A549 (cell line): ENCODE measurements at regions not wholly inside any gene's neighbourhood (a gene's known extent, or its start where the extent isn't known, plus 50 kb on each side); places are given as distances from the start of the nearest gene placed in this dataset.

Experiments used
- ATAC-seq, 2 experiments: fragments of 200-7000 bp in 1 of 2; fragments of >200 bp in 1 of 2; cut with Nextera tagmentation in 1 of 2; cut with Tn5 transposase in 1 of 2; 3 replicates each; pipeline versions ENCODE4 v1.8.0 to v1.9.1; 2018 to 2020; ENCODE audit warnings: mild to moderate bottlenecking in 1 of 2, moderate library complexity in 1 of 2
- CTCF ChIA-PET: fragments of 300-600 bp; sonication (Branson Sonifier 250); formaldehyde crosslinking; extraction: SDS; loops from one replicate; lab custom pipeline; 2021; ENCODE audit warnings: antibody characterized with exemption, inconsistent platforms; lab: Yijun Ruan, JAX
- POLR2A ChIA-PET: fragments of 350-600 bp; formaldehyde crosslinking; extraction: SDS; loops from one replicate; lab custom pipeline; 2021; ENCODE audit warnings: antibody characterized with exemption, inconsistent platforms; lab: Yijun Ruan, JAX
- DNase-seq, 2 experiments: peaks; one replicate each; pipeline versions ENCODE4 v3.0.0 to v3.0.0-alpha.2; 2011 to 2016; ENCODE audit warnings: low read depth in 1 of 2, low spot score in 1 of 2
- FAIRE-seq: peaks from 2 replicates; lab custom pipeline; 2011; peaks lifted over from hg19 to GRCh38; lab: Jason Lieb, UNC
- H3K27ac ChIP-seq, 2 experiments: fragments of >200 bp; sonication (Bioruptor Twin); formaldehyde crosslinking; 3 replicates each; pipeline ENCODE4 v1.5.1; 2016 to 2017
- H3K4me1 ChIP-seq: fragments of >200 bp; sonication (Bioruptor Twin); formaldehyde crosslinking; 3 replicates; pipeline ENCODE4 v1.6.1; 2016
- H3K4me2 ChIP-seq: fragments of >200 bp; sonication (Bioruptor Twin); formaldehyde crosslinking; 3 replicates; pipeline ENCODE4 v1.6.1; 2016
- H3K4me3 ChIP-seq: fragments of >200 bp; sonication (Bioruptor Twin); formaldehyde crosslinking; 3 replicates; pipeline ENCODE4 v1.5.1; 2016
- H3K9me3 ChIP-seq: fragments of >200 bp; sonication (Bioruptor Twin); formaldehyde crosslinking; 3 replicates; pipeline ENCODE4 v1.6.1; 2016
- CBX2 ChIP-seq: fragments of 200-600 bp; sonication (generic); IDR thresholded peaks from 2 replicates; pipeline ENCODE4 v1.6.1; 2016; ENCODE audit warnings: low read depth, mild to moderate bottlenecking, borderline replicate concordance
- EHMT2 ChIP-seq: fragments of 200-600 bp; sonication (generic); IDR thresholded peaks from 2 replicates; pipeline ENCODE4 v1.6.1; 2016; ENCODE audit warnings: antibody characterized with exemption, low read depth, mild to moderate bottlenecking, moderate library complexity
- EP300 ChIP-seq, 2 experiments: fragments of >200 bp; sonication (Bioruptor Twin); formaldehyde crosslinking; IDR thresholded peaks; 2 replicates in 1 of 2; 3 replicates in 1 of 2; pipeline ENCODE4 v1.6.1; 2016 to 2017
- ESRRA ChIP-seq: fragments of 150-350 bp; IDR thresholded peaks from 2 replicates; pipeline ENCODE4 v1.6.1; 2014; ENCODE audit warnings: mild to moderate bottlenecking, low read length, borderline replicate concordance
- FOSB ChIP-seq: fragments of 250-450 bp; sonication (Bioruptor Pico); IDR thresholded peaks from 2 replicates; pipeline ENCODE4 v1.5.0; 2020; ENCODE audit warnings: mild to moderate bottlenecking, moderate library complexity
- FOXS1 ChIP-seq: fragments of 250-450 bp; sonication (Bioruptor Pico); IDR thresholded peaks from 2 replicates; pipeline ENCODE4 v1.5.0; 2020; ENCODE audit warnings: mild to moderate bottlenecking, moderate library complexity
- HDAC2 ChIP-seq: fragments of 200-600 bp; sonication (generic); IDR thresholded peaks from 2 replicates; pipeline ENCODE4 v1.6.1; 2016
- HOXB13 ChIP-seq: fragments of 250-450 bp; sonication (Bioruptor Pico); IDR thresholded peaks from 2 replicates; pipeline ENCODE4 v1.5.0; 2020; ENCODE audit warnings: low read depth, mild to moderate bottlenecking, moderate library complexity
- HOXB5 ChIP-seq: fragments of 250-450 bp; sonication (Bioruptor Pico); IDR thresholded peaks from 2 replicates; pipeline ENCODE4 v1.5.0; 2020; ENCODE audit warnings: mild to moderate bottlenecking, moderate library complexity
- MAZ ChIP-seq: fragments of 150-350 bp; IDR thresholded peaks from 2 replicates; pipeline ENCODE4 v1.6.1; 2014; ENCODE audit warnings: antibody characterized with exemption, low read depth, low read length, borderline replicate concordance
- NFE2L2 ChIP-seq: fragments of 150-350 bp; conservative IDR thresholded peaks from 2 replicates; pipeline ENCODE4 v1.6.1; 2014; ENCODE audit warnings: low read length
- NR3C1 ChIP-seq: fragments of >200 bp; sonication (Bioruptor Twin); formaldehyde crosslinking; IDR thresholded peaks from 3 replicates; pipeline ENCODE4 v1.6.1; 2017
- PHF8 ChIP-seq: fragments of 200-600 bp; sonication (generic); IDR thresholded peaks from 2 replicates; pipeline ENCODE4 v1.6.1; 2016; ENCODE audit warnings: low read depth, mild to moderate bottlenecking, antibody characterized with exemption, moderate library complexity, borderline replicate concordance
- RAD21 ChIP-seq, 2 experiments: fragments of >200 bp in 1 of 2; sonication (Bioruptor Twin) in 1 of 2; formaldehyde crosslinking in 1 of 2; IDR thresholded peaks in 1 of 2; conservative IDR thresholded peaks in 1 of 2; 2 replicates in 1 of 2; 3 replicates in 1 of 2; pipeline ENCODE4 v1.6.1; 2012 to 2018; ENCODE audit warnings: inconsistent platforms in 1 of 2
- RARB ChIP-seq: fragments of 250-450 bp; sonication (Bioruptor Pico); IDR thresholded peaks from 2 replicates; pipeline ENCODE4 v1.8.0; 2021; ENCODE audit warnings: mild to moderate bottlenecking, moderate library complexity
- RNF2 ChIP-seq: fragments of 200-600 bp; sonication (generic); IDR thresholded peaks from 2 replicates; pipeline ENCODE4 v1.6.1; 2016; ENCODE audit warnings: low read depth, mild to moderate bottlenecking, antibody characterized with exemption, moderate library complexity, borderline replicate concordance
- TFCP2L1 ChIP-seq: fragments of 250-450 bp; sonication (Bioruptor Pico); IDR thresholded peaks from 2 replicates; pipeline ENCODE4 v1.5.0; 2021; ENCODE audit warnings: mild to moderate bottlenecking
- TP53 ChIP-seq: fragments of 250-450 bp; sonication (Bioruptor Pico); IDR thresholded peaks from 2 replicates; pipeline ENCODE4 v1.5.0; 2021; ENCODE audit warnings: mild to moderate bottlenecking, moderate library complexity
- ZFP36 ChIP-seq: fragments of 450-650 bp; IDR thresholded peaks from 2 replicates; pipeline ENCODE4 v1.6.1; 2014; ENCODE audit warnings: borderline replicate concordance; ENCODE audit not compliant: partially characterized antibody
- WGBS: methylation state at CpG from one replicate; pipeline ENCODE4 v1.1.6; 2017; ENCODE audit errors: missing lambda C conversion rate; 5-methylcytosine and 5-hydroxymethylcytosine counted together
- TF ChIP-seq, protein P1 (sequence below): fragments of >200 bp; sonication (Bioruptor Twin); formaldehyde crosslinking; IDR thresholded peaks from 2 replicates; pipeline ENCODE4 v1.6.1; 2016
- TF ChIP-seq, protein P2 (sequence below): fragments of >200 bp; sonication (Bioruptor Twin); formaldehyde crosslinking; IDR thresholded peaks from 3 replicates; pipeline ENCODE4 v1.6.1; 2016
- TF ChIP-seq, protein P3 (sequence below): fragments of >200 bp; sonication (Bioruptor Twin); formaldehyde crosslinking; IDR thresholded peaks from 3 replicates; pipeline ENCODE4 v1.5.1; 2016
- TF ChIP-seq, protein P4 (sequence below): fragments of 150-350 bp; IDR thresholded peaks from 2 replicates; pipeline ENCODE4 v1.6.1; 2014; ENCODE audit warnings: low read depth, mild to moderate bottlenecking, low read length
- TF ChIP-seq, protein P5 (sequence below): IDR thresholded peaks from 2 replicates; pipeline ENCODE4 v1.6.1; 2012; ENCODE audit warnings: low read depth, borderline replicate concordance

DNA sequence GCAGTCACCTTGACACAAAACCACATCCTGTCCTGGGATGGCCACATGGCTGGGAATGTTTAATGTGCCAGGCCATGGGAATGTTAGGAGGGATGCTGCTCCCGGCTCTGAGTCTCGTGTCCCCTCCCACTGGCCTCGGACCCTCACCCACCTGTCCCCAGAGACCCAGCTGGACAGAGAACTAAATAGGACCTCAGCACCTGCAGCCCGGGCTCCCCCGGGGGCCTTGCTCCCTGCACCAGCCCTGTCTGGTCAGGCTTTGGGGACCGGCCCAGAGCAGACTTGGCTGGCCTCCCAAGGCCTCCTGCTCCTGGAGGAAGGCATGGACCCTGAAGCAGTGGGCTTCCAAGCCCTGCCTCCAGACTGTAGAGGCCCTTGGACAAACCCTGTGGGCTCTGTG is 100.0 kb upstream of the IQSEC1 start:
- ChIA-PET CTCF (interaction anchor here (0.6 to 1.6 kb wide), 2 partner anchors 17 to 81 kb away, joined by 3 to 4 read pairs; no protein-coding TSS in a partner anchor), POLR2A (no interaction called here)
- no peak for DNase-seq
- TF ChIP-seq CBX2: no peak
- TF ChIP-seq, protein P1, sequence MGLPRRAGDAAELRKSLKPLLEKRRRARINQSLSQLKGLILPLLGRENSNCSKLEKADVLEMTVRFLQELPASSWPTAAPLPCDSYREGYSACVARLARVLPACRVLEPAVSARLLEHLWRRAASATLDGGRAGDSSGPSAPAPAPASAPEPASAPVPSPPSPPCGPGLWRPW: no peak
- no peak for TF ChIP-seq FOSB (CRISPR knock-in tag)
- TF ChIP-seq TP53: no peak
- TF ChIP-seq HDAC2: no peak
- TF ChIP-seq, protein P2, sequence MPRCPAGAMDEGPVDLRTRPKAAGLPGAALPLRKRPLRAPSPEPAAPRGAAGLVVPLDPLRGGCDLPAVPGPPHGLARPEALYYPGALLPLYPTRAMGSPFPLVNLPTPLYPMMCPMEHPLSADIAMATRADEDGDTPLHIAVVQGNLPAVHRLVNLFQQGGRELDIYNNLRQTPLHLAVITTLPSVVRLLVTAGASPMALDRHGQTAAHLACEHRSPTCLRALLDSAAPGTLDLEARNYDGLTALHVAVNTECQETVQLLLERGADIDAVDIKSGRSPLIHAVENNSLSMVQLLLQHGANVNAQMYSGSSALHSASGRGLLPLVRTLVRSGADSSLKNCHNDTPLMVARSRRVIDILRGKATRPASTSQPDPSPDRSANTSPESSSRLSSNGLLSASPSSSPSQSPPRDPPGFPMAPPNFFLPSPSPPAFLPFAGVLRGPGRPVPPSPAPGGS: no peak
- TF ChIP-seq PHF8: no peak
- TF ChIP-seq EHMT2: no peak
- TF ChIP-seq FOXS1: no peak
- TF ChIP-seq, protein P3, sequence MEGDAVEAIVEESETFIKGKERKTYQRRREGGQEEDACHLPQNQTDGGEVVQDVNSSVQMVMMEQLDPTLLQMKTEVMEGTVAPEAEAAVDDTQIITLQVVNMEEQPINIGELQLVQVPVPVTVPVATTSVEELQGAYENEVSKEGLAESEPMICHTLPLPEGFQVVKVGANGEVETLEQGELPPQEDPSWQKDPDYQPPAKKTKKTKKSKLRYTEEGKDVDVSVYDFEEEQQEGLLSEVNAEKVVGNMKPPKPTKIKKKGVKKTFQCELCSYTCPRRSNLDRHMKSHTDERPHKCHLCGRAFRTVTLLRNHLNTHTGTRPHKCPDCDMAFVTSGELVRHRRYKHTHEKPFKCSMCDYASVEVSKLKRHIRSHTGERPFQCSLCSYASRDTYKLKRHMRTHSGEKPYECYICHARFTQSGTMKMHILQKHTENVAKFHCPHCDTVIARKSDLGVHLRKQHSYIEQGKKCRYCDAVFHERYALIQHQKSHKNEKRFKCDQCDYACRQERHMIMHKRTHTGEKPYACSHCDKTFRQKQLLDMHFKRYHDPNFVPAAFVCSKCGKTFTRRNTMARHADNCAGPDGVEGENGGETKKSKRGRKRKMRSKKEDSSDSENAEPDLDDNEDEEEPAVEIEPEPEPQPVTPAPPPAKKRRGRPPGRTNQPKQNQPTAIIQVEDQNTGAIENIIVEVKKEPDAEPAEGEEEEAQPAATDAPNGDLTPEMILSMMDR: no peak
- TF ChIP-seq ESRRA: no peak
- no peak for TF ChIP-seq RNF2
- TF ChIP-seq EP300 (IDR thresholded peaks at IDR 0.05): no peak
- no peaks in the 10 kb centered on the region for H3K4me1 ChIP-seq
- no peak for ATAC-seq
- no peak overlapping the region for H3K4me2 ChIP-seq
- WGBS: 64% methylated on average over 4 of the region's 6 CpGs
- H3K9me3 ChIP-seq: peaks cover 6% of the 10 kb centered on the region
- H3K27ac ChIP-seq: no peak overlapping the region
- no peak for FAIRE-seq
- H3K4me3 ChIP-seq: no peak overlapping the region

DNA sequence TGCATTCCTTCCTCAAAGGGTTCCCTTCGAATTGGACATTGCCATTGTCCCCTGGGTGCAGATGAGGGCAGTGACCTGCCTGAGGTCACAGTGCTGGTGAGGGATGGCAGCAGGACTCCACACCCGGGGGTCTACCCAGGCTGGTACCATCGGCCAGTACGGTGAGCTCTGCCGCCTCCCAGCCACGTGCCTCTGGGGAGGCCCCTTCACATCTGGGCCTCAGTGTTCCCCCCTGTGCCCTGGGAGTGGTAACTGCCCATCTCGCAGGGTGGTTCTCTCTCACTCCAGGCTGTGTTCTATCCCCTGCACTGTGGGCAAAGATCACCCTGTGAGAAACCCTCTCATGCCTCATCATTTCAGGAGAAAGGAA is 99.4 kb upstream of the IQSEC1 start:
- CTCF ChIA-PET: interaction anchor here (0.6 to 1.6 kb wide), 3 partner anchors 17 to 81 kb away, joined by 3 to 4 read pairs (median 4); no protein-coding TSS in a partner anchor

More for the DNA sequence above, 99.4 kb upstream of the IQSEC1 start:
- Histone ChIP-seq H3K9me3 (peaks cover under 1% of the 10 kb centered on the region; the same call in 1 of the 3 replicates), H3K4me2 (no peak overlapping the region), H3K27ac (no peak overlapping the region), H3K4me3 (no peak overlapping the region), H3K4me1 (no peaks in the 10 kb centered on the region)
- no peak for FAIRE-seq
- 57% methylated on average over 3 of the region's 7 CpGs for whole genome bisulfite sequencing
- ATAC-seq: no peak
- TF ChIP-seq NR3C1 (no peak), HOXB13 (CRISPR knock-in tag) (no peak), ZFP36 (no peak), RARB (CRISPR knock-in tag) (no peak), TP53 (no peak), HDAC2 (no peak), TFCP2L1 (no peak), PHF8 (no peak), FOSB (CRISPR knock-in tag) (no peak), MAZ (no peak), HOXB5 (CRISPR knock-in tag) (no peak), EHMT2 (no peak), RAD21 (conservative IDR thresholded peaks at IDR 0.05 in 1 of 2, IDR thresholded peaks at IDR 0.05 in 1 of 2) (no peak), NFE2L2 (no peak), RNF2 (no peak)
- TF ChIP-seq, protein P4, sequence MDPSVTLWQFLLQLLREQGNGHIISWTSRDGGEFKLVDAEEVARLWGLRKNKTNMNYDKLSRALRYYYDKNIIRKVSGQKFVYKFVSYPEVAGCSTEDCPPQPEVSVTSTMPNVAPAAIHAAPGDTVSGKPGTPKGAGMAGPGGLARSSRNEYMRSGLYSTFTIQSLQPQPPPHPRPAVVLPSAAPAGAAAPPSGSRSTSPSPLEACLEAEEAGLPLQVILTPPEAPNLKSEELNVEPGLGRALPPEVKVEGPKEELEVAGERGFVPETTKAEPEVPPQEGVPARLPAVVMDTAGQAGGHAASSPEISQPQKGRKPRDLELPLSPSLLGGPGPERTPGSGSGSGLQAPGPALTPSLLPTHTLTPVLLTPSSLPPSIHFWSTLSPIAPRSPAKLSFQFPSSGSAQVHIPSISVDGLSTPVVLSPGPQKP: no peak
- TF ChIP-seq, protein P3: no peak
- TF ChIP-seq, protein P5, sequence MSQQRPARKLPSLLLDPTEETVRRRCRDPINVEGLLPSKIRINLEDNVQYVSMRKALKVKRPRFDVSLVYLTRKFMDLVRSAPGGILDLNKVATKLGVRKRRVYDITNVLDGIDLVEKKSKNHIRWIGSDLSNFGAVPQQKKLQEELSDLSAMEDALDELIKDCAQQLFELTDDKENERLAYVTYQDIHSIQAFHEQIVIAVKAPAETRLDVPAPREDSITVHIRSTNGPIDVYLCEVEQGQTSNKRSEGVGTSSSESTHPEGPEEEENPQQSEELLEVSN: no peak
- no peak for DNase-seq
- POLR2A ChIA-PET: no interaction called here
